GM12878 (cell line): ENCODE measurements at regions not wholly inside any gene's neighbourhood (a gene's known extent, or its start where the extent isn't known, plus 50 kb on each side); places are given as distances from the start of the nearest gene placed in this dataset.
"Not testable (repeated sequence)": the region's sequence is repeated elsewhere in the genome, so short reads cannot be mapped to it uniquely, and the experiment has no call there.

Source experiments
- ATAC-seq: fragments of 200-7000 bp; cut with Tn5 transposase; 3 replicates; pipeline ENCODE4 v1.9.1; 2020; ENCODE audit warnings: mild to moderate bottlenecking, moderate library complexity
- BruUV-seq: library from RNA; stranded (reverse); fragments of 400-500 nt; replicated peaks from 2 replicates; lab custom pipeline; 2021; lab: Mats Ljungman, UMichigan
- CTCF ChIA-PET: fragments of 300-600 bp; sonication (Branson Sonifier 250); formaldehyde crosslinking; extraction: SDS; loops from one replicate; lab custom pipeline; 2021; ENCODE audit warnings: inconsistent platforms; lab: Yijun Ruan, JAX
- POLR2A ChIA-PET: fragments of 350-600 bp; formaldehyde crosslinking; extraction: SDS; loops from one replicate; lab custom pipeline; 2021; ENCODE audit warnings: inconsistent platforms; lab: Charles Lee
- RAD21 ChIA-PET: fragments of 300-600 bp; sonication (Branson Sonifier 250); formaldehyde crosslinking; loops from one replicate; lab custom pipeline; 2023; ENCODE audit warnings: antibody characterized with exemption; ENCODE audit not compliant: unreplicated experiment; lab: Charles Lee
- SMC1A ChIA-PET: fragments of 300-600 bp; sonication (Branson Sonifier 250); formaldehyde crosslinking; loops from one replicate; lab custom pipeline; 2023; ENCODE audit not compliant: unreplicated experiment, uncharacterized antibody; lab: Charles Lee
- DNase-seq: peaks from one replicate; pipeline ENCODE4 v3.0.0-alpha.2; 2011; ENCODE audit warnings: low read depth, low spot score
- FAIRE-seq: peaks from 3 replicates; lab custom pipeline; 2011; peaks lifted over from hg19 to GRCh38; lab: Jason Lieb, UNC
- H2AFZ ChIP-seq: 2 replicates; pipeline ENCODE4 v1.6.0; 2011; ENCODE audit warnings: low read depth, low read length, control low read depth; ENCODE audit not compliant: control insufficient read depth
- H3K27ac ChIP-seq: 2 replicates; pipeline ENCODE4 v1.5.1; 2011; ENCODE audit warnings: control low read depth; ENCODE audit not compliant: control insufficient read depth, insufficient read depth
- H3K27me3 ChIP-seq, 2 experiments: replicated peaks in 1 of 2; 2 replicates each; pipeline versions ENCODE4 v1.6.0 to v1.6.1; 2011; ENCODE audit warnings: low read length in 1 of 2; ENCODE audit not compliant: control insufficient read depth in 2 of 2, insufficient read depth in 2 of 2
- H3K36me3 ChIP-seq, 2 experiments: 2 replicates each; pipeline ENCODE4 v1.5.1; 2011; ENCODE audit warnings: low read length in 1 of 2; ENCODE audit not compliant: control insufficient read depth in 2 of 2, insufficient read depth in 2 of 2
- H3K4me1 ChIP-seq: 2 replicates; pipeline ENCODE4 v1.6.1; 2011; ENCODE audit warnings: mild to moderate bottlenecking, low read length, moderate library complexity, mixed read lengths; ENCODE audit not compliant: control insufficient read depth, insufficient read depth
- H3K4me2 ChIP-seq: 2 replicates; pipeline ENCODE4 v1.6.0; 2011; ENCODE audit warnings: control low read depth; ENCODE audit not compliant: control insufficient read depth, insufficient read depth
- H3K4me3 ChIP-seq: fragments of 200-600 bp; sonication (generic); 2 replicates; pipeline ENCODE4 v1.5.1; 2016
- H3K79me2 ChIP-seq: 2 replicates; pipeline ENCODE4 v1.6.0; 2011; ENCODE audit warnings: low read length; ENCODE audit not compliant: control insufficient read depth, insufficient read depth
- H3K9ac ChIP-seq: 2 replicates; pipeline ENCODE4 v1.8.0; 2011; ENCODE audit warnings: low read length, control low read depth, mixed read lengths; ENCODE audit not compliant: control insufficient read depth, insufficient read depth
- H3K9me3 ChIP-seq: replicated peaks from 3 replicates; pipeline ENCODE4 v1.5.1; 2011; ENCODE audit warnings: mild to moderate bottlenecking, low read length; ENCODE audit not compliant: control insufficient read depth, insufficient read depth
- H4K20me1 ChIP-seq: 2 replicates; pipeline ENCODE4 v1.6.0; 2011; ENCODE audit not compliant: control insufficient read depth, insufficient read depth
- BRCA1 ChIP-seq: IDR thresholded peaks from 2 replicates; pipeline ENCODE4 v1.6.1; 2011; ENCODE audit warnings: low read depth, low read length, improper control_type of control experiment
- CBX3 ChIP-seq: fragments of 200-600 bp; sonication (generic); IDR thresholded peaks from 2 replicates; pipeline ENCODE4 v1.6.1; 2016; ENCODE audit warnings: low read depth, borderline replicate concordance
- HCFC1 ChIP-seq: fragments of 150-350 bp; IDR thresholded peaks from 2 replicates; pipeline ENCODE4 v1.6.1; 2014; ENCODE audit warnings: low read length
- JUNB ChIP-seq: IDR thresholded peaks from 2 replicates; pipeline ENCODE4 v1.6.1; 2016; ENCODE audit warnings: antibody characterized with exemption, mild to moderate bottlenecking
- JUND ChIP-seq: IDR thresholded peaks from 2 replicates; pipeline ENCODE4 v1.6.1; 2012; ENCODE audit warnings: low read depth, mild to moderate bottlenecking, low read length, improper control_type of control experiment, moderate library complexity
- KAT2A ChIP-seq: conservative IDR thresholded peaks from 2 replicates; pipeline ENCODE4 v1.6.1; 2011; ENCODE audit warnings: low read depth, low read length; ENCODE audit not compliant: control insufficient read depth
- NFYB ChIP-seq: IDR thresholded peaks from 2 replicates; pipeline ENCODE4 v1.6.1; 2011; ENCODE audit warnings: low read depth, mild to moderate bottlenecking, low read length, improper control_type of control experiment, moderate library complexity; ENCODE audit not compliant: insufficient read depth
- SMAD1 ChIP-seq: fragments of 450-650 bp; IDR thresholded peaks from 2 replicates; pipeline ENCODE4 v1.6.1; 2018; ENCODE audit warnings: mild to moderate bottlenecking, low read depth; ENCODE audit not compliant: partially characterized antibody
- YBX1 ChIP-seq: fragments of 450-650 bp; IDR thresholded peaks from 2 replicates; pipeline ENCODE4 v1.6.1; 2016; ENCODE audit warnings: antibody characterized with exemption
- ZNF687 ChIP-seq: fragments of 450-650 bp; IDR thresholded peaks from 2 replicates; pipeline ENCODE4 v1.6.1; 2017; ENCODE audit warnings: mild to moderate bottlenecking, moderate library complexity
- WGBS: methylation state at CpG from one replicate; pipeline ENCODE4 v1.1.6; 2016; ENCODE audit warnings: low lambda C conversion rate; ENCODE audit not compliant: insufficient replicate concordance, insufficient coverage; ENCODE audit errors: missing lambda C conversion rate; 5-methylcytosine and 5-hydroxymethylcytosine counted together
- in situ Hi-C: fragments of 300-500 bp; cut with MboI; formaldehyde crosslinking; loops from 9 replicates; pipeline ENCODE4 v1.14.3; 2018; ENCODE audit warnings: mixed read lengths
- intact Hi-C: fragments of 100-400 bp; cut with micrococcal nuclease; formaldehyde crosslinking; loops from one replicate; pipeline ENCODE4 v1.14.2; 2022; ENCODE audit not compliant: unreplicated experiment

DNA sequence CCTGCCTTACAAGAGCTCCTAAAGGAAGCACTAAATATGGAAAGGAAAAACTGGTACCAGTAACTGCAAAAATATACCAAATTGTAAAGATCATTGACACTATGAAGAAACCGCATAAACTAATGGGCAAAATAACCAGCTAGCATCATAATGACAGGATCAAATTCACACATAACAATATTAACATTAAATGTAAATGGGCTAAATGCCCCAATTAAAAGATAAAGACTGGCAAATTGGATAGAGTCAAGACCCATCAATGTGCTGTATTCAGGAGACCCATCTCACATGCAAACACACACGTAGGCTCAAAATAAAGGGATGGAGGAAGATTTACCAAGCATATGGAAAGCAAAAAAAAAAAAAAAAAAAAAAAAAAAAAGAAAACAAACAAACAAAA lies 73.0 kb downstream of the CARTPT start:
- ATAC-seq, H3K79me2 ChIP-seq, H3K9ac ChIP-seq, H2AFZ ChIP-seq, FAIRE-seq, intact Hi-C loops, BruUV-seq, CTCF ChIA-PET, H3K36me3 ChIP-seq, H3K4me1 ChIP-seq, DNase-seq, H3K4me3 ChIP-seq, SMC1A ChIA-PET, H3K4me2 ChIP-seq, H3K27ac ChIP-seq, H3K27me3 ChIP-seq, H3K9me3 ChIP-seq, POLR2A ChIA-PET, H4K20me1 ChIP-seq: not testable (repeated sequence)
- RAD21 ChIA-PET, result interaction anchor here (0.6 kb wide), 1 partner anchor 484 kb away, joined by 3 read pairs; no protein-coding TSS in a partner anchor
- WGBS, result 47% methylated on average over 2 of the region's 2 CpGs
- in situ Hi-C loops, result loop anchor here (25.0 kb wide), 1 partner anchor 745 kb away; no protein-coding TSS in a partner anchor

GRCh38 chr5:71794061-71794695 lies 75.1 kb downstream of the CARTPT start:
- Histone ChIP-seq H3K27me3 (no peaks in the 10 kb centered on the region), H3K36me3 (no peaks in the 10 kb centered on the region), H3K9me3 (no peaks in the 10 kb centered on the region; the same call in 2 of the 3 replicates), H3K4me3 (no peak overlapping the region), H3K27ac (no peak overlapping the region), H3K9ac (no peak overlapping the region), H2AFZ (no peak overlapping the region), H3K4me2 (no peak overlapping the region), H3K79me2 (no peaks in the 10 kb centered on the region), H4K20me1 (no peaks in the 10 kb centered on the region), H3K4me1 (no peaks in the 10 kb centered on the region)
- POLR2A ChIA-PET, result no interaction called here
- BruUV-seq, result no TSS peak
- RAD21 ChIA-PET, result no interaction called here
- 68% methylated on average over 37 of the region's 37 CpGs for WGBS
- DNase-seq (no peak), FAIRE-seq (no peak), ATAC-seq (no peak)
- in situ Hi-C loops (loop anchor here (25.0 kb wide), 1 partner anchor 743 kb away; no protein-coding TSS in a partner anchor), intact Hi-C loops (no loop called here)
- CTCF ChIA-PET, result no interaction called here
- SMC1A ChIA-PET, result no interaction called here
- no peak for TF ChIP-seq SMAD1
- no peak for TF ChIP-seq JUND
- TF ChIP-seq BRCA1, result no peak
- TF ChIP-seq ZNF687, result no peak
- TF ChIP-seq YBX1, result no peak
- TF ChIP-seq HCFC1, result no peak
- no peak for TF ChIP-seq KAT2A
- TF ChIP-seq JUNB, result no peak
- TF ChIP-seq CBX3, result no peak
- no peak for TF ChIP-seq NFYB
